GM21825 (cell line): ENCODE measurements at regions not wholly inside any gene's neighbourhood (a gene's known extent, or its start where the extent isn't known, plus 50 kb on each side); places are given as distances from the start of the nearest gene placed in this dataset.
"Not testable (repeated sequence)": the region's sequence is repeated elsewhere in the genome, so short reads cannot be mapped to it uniquely, and the experiment has no call there.

Experiments
- ATAC-seq: cut with Tn5 transposase; IDR thresholded peaks from one replicate; pipeline ENCODE4 v1.9.1; 2021; ENCODE audit warnings: mild to moderate bottlenecking, moderate library complexity; ENCODE audit not compliant: unreplicated experiment

DNA sequence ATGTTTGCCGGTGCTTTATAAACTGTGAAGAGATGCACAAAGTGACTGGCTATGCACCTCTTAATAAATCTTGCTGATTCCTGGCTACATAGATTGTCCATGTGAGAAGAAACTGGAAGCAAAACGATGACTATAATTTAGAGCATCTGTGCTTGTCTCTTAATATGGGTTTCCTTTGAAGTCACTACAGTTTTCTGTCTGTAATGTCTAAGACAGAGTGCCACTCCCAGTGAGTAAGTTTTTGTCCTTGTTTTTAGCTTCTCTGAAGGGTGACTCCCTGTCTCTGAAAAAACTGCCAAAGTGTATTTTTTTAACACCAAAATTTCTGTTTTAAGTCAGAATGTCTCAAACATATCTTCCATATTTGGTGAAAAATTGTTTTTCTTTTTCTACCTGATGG, 175.1 kb downstream of the FASLG start:
- ATAC-seq, result no peak

DNA sequence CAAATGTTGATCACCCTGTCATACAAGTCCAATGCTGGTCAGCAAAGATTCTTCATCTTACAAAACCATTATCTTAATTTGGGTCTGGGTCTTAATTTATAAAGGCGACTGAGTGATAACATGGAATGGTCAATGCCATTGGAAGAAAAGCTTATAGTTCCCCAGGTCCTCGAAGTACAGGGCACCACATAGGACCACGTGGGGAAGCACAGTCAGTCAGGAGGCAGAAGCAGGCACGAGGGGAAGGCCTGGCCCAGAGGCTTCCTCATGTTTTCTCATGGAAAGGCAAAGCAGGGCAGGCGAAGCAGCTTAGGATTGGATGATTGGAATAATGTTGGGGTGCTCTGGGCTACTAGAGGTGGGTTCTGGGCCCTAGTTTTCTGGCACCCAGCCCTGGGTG, 175.7 kb downstream of the FASLG start:
- ATAC-seq, result no peak

GRCh38 chr1:172835834-172836233, 176.9 kb downstream of the FASLG start:
- no peak for ATAC-seq

- no peak for ATAC-seq
Measured at GRCh38 chr1:172837816-172838679, 179.1 kb downstream of the FASLG start.

DNA sequence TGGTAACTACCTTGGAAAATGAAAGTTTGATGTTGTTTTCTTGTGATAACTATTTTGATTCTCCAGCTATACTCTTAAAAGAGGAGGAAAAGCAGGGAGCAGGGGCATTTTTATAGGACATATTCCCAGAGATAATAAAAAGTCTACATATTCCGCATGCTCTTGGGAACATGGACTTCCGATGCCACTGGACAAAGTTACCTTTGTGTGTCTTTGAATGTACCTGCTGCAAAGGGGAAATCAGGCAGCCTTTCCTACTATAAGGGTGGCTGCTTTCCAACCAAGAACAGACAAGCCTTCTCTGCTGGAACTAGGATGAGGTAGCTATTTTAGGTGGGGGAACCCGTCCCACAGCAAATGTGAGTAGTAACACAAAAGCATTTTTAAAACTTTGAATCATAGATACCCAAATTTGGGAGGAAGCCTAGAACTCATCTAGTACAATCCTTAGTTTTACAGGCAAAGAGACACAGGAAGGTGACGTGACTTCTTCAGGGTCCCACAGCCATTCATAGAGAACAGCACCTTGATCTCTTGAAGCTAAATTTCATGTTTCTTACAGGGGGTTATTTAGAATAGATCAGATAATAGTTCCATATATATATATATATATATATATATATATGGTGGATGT, 179.9 kb downstream of the FASLG start:
- no peak for ATAC-seq

DNA sequence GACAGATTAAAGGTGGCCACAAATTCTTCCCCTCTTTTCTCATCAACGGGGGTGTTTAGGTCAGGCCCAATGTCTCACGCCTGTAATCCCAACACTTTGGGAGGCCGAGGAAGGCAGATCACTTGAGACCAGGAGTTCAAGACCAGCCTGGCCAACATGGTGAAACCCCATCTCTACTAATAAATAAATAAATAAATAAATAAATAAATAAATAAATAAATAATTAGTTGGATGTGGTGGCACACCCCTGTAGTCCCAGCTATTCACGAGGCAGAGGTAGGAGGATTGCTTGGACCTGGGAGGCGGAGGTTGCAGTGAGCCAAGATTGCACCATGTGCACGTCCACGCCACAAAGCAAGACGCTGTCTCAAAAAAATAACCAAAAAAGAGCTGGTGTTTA, 180.7 kb downstream of the FASLG start:
- ATAC-seq, result not testable (repeated sequence)

- ATAC-seq, result no peak
Measured at GRCh38 chr1:172843444-172843843, 184.5 kb downstream of the FASLG start.

DNA sequence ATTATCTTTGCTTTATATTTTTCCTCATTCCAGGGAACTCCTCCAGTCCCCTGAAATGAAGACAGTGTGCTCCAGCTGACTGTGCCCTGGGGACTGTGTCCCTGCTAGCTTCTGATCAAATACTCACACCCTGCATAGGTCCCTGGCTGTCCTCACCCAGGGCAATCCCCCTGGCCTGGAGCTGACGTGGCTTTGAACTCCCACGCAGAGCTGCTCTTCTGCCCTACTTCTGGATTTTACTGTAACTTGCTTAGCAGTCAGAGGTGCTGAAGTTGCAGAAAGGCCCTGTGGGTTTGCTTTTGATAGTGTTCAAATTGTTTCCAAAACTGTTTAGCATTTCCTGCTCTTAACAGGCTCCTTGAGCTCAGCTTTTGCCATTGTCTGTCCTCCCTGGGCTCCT, 186.5 kb downstream of the FASLG start:
- no peak for ATAC-seq

DNA sequence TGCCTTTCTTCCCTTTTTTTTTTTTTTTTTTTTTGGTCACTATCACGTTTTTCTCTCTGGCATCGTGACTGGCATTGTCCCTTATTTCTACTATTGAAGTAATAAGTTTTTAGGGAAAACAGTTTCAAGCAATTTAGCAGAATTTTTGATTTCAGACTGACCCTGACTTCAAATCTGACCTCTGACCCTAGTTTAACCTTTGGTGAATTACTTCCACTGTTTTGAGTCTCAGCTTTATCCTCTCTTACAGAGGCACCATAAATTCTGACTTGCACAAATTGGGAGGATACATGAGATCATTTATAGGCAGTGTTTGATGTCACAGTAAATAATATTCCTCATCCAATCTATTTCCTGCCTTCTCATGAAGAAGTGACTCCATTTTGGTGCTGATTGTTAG, 187.0 kb downstream of the FASLG start:
- ATAC-seq, result no peak

DNA sequence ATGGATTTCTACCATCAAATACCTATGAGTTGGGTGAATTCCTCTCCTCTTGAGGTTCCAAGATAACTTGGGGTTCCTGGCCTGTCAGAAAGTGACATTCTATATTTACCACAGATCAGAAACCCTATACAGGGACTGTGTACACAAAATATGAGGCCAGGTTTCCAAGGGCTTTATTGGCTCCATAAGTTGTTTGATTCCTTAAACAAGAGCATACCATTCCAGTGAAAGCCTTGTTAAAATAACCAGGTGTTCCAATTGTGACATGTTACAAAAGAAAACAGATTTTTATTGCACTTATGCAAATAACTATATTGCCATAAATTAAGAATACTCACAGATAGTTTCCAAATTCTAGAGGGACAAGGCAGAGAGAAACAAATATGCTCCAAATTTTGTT, 188.9 kb downstream of the FASLG start:
- ATAC-seq, result not testable (repeated sequence)

GRCh38 chr1:172849653-172850052, 190.8 kb downstream of the FASLG start:
- no peak for ATAC-seq

- no peak for ATAC-seq
Measured at GRCh38 chr1:172851077-172851476, 192.2 kb downstream of the FASLG start.

DNA sequence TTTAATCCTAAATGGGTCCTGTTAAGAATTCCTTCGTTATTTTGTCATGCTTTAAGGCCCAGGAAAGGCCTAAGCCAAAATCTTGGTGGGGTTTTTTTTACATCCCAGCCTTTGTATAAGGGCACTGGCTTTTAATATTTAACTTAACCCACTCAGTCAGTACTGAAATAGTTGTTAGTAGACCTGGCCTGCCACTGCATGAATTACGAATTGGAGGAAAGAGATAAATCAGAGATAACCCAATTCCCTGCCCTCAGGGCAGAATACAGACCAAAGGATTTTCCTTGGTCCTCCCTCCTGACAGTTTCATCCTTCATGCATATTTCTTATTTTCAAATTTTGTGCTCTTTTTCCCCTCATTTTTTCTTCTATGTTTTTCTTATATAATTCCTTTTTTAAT, 193.0 kb downstream of the FASLG start:
- no peak for ATAC-seq

DNA sequence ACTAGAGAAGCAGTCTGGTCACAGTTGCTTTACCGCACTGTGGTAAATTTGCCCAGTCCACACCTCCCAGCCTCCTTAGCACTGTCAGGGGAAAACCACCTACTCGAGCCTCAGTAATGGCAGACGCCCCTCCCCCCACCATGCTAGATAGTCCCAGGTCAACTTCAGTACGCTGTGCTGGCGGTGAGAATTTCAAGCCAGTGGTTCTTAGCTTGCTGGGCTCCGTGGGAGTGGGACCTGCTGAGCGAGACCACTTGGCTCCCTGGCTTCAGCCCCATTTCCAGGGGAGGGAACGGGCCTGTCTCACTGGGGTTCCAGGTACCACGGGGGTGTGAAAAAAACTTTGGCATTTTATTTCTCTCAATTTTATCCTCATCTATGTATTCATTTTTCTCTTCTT, 194.8 kb downstream of the TNFSF18 start:
- ATAC-seq, result not testable (repeated sequence)

DNA sequence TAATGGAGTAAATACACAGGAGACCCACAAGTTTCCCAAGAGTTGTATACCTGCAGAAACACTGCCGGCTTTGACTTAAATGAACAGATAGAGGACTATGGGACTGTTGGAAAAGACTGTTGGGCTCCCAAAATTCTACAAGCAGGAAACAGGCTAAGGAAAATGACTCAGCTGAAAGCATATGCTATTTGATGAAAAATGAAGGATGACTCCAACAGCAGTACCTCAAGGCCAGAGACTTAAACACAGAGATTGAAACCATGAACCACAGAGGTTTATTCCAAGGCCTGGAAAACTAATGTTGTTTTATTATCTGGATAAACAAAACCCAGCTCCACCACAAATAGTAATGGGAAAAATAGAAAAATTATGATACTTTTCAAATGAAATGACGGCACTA, 187.7 kb downstream of the TNFSF18 start:
- no peak for ATAC-seq

GRCh38 chr1:172867216-172867818, 183.4 kb downstream of the TNFSF18 start:
- ATAC-seq, result no peak

GRCh38 chr1:172870901-172871606, 179.7 kb downstream of the TNFSF18 start:
- no peak for ATAC-seq

DNA sequence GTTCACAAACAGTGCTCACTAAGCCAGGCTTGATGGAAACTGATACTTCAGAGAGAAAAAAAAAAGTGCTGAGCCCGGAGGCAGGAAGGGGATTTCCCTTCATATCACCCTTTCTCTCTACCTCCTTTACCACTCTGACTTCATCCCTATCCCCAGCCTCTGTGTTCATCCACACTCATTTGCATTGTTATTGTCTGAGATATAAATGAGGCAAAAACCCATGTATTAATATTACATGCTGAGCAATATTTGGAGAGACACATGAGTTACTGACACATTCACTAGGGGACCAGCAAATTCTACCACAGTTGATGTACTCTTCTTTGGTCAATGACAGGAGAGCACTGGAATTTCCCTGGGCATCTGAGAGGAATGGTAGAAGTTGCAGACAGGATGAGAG, 175.8 kb downstream of the TNFSF18 start:
- ATAC-seq, result no peak

DNA sequence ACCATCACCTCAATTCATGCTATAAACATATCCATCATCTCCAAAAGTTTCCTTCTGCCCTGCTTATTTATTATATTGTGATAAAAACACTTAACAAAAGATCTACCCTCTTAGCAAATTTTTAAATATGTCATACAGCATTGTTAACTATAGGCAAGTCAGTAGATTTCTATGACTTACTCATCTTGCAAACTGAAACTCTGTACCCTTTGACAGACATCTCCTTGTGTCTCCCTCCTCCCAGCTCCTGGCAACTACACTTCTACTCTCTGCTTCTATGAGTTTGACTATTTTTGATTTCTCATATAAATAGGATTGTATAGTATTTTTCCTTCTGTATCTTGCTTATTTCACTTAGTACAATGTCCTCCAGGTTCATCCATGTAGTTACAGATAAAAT, 174.8 kb downstream of the TNFSF18 start:
- ATAC-seq, result no peak

DNA sequence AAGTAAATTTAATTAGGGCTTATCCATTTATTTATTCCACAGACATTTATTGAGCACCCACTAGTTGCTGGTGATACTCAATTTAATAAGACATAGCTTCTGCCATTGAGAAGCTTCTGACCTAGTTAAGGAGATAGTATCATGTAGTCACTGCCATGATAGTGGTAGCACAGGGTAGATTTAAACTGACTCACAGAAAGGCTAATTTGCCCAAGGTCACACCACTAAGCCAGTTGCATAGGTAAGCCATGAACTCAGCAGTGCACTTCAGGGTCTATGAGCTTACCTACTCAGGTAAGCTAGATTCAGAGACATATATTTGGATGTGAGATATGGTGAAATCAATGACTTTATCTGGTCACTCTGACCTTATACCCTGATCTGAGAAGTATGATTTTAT, 168.4 kb downstream of the TNFSF18 start:
- ATAC-seq, result no peak

GRCh38 chr1:172882791-172883386, 167.9 kb downstream of the TNFSF18 start:
- ATAC-seq, result no peak
